Fibroblast of lung (primary cell): ENCODE measurements at regions not wholly inside any gene's neighbourhood (a gene's known extent, or its start where the extent isn't known, plus 50 kb on each side); places are given as distances from the start of the nearest gene placed in this dataset.

ENCODE experiments used
- DNase-seq, 2 donors: peaks; one replicate each; pipeline versions ENCODE4 v3.0.0 to v3.0.0-alpha.2; 2010; ENCODE audit warnings: low read depth in 2 of 2
- H2AFZ ChIP-seq: 2 replicates; pipeline ENCODE4 v1.5.1; 2012; ENCODE audit warnings: low read length, control low read depth, inconsistent platforms
- H3K27ac ChIP-seq: 2 replicates; pipeline ENCODE4 v1.5.1; 2011; ENCODE audit warnings: low read length, control low read depth; ENCODE audit not compliant: insufficient read depth
- H3K27me3 ChIP-seq: 2 replicates; pipeline ENCODE4 v1.5.1; 2011; ENCODE audit warnings: mild to moderate bottlenecking, low read length; ENCODE audit not compliant: control insufficient read depth, insufficient read depth
- H3K36me3 ChIP-seq: 2 replicates; pipeline ENCODE4 v1.5.1; 2011; ENCODE audit warnings: low read length; ENCODE audit not compliant: control insufficient read depth, insufficient read depth
- H3K4me1 ChIP-seq: 2 replicates; pipeline ENCODE4 v1.5.1; 2011; ENCODE audit warnings: low read length; ENCODE audit not compliant: control insufficient read depth, insufficient read depth; ENCODE audit errors: extremely low read depth
- H3K4me2 ChIP-seq: 2 replicates; pipeline ENCODE4 v1.5.1; 2011; ENCODE audit warnings: low read length, control low read depth; ENCODE audit not compliant: insufficient read depth; ENCODE audit errors: extremely low read depth
- H3K4me3 ChIP-seq, 4 experiments: fragments of 200-600 bp in 1 of 4; sonication (generic) in 1 of 4; replicated peaks in 1 of 4; 2 replicates each; pipeline ENCODE4 v1.5.1; 2011 to 2016; ENCODE audit warnings: low read length in 4 of 4, low read depth in 3 of 4, mild to moderate bottlenecking in 3 of 4, control low read depth in 2 of 4, inconsistent platforms in 1 of 4, mixed read lengths in 1 of 4; ENCODE audit not compliant: insufficient read depth in 1 of 4; ENCODE audit errors: control extremely low read depth in 1 of 4
- H3K79me2 ChIP-seq: 2 replicates; pipeline ENCODE4 v1.5.1; 2012; ENCODE audit warnings: mild to moderate bottlenecking, low read length, inconsistent platforms; ENCODE audit not compliant: control insufficient read depth, insufficient read depth
- H3K9ac ChIP-seq: 2 replicates; pipeline ENCODE4 v1.5.1; 2011; ENCODE audit warnings: mild to moderate bottlenecking, low read length, control low read depth; ENCODE audit not compliant: insufficient read depth
- H3K9me3 ChIP-seq: 2 replicates; pipeline ENCODE4 v1.5.1; 2012; ENCODE audit warnings: low read depth, low read length; ENCODE audit not compliant: control insufficient read depth, insufficient read depth
- H4K20me1 ChIP-seq: 2 replicates; pipeline ENCODE4 v1.5.1; 2011; ENCODE audit warnings: low read length; ENCODE audit not compliant: control insufficient read depth, insufficient read depth; ENCODE audit errors: extremely low read depth
- EZH2 ChIP-seq: IDR thresholded peaks from 2 replicates; pipeline ENCODE4 v1.5.1; 2012; ENCODE audit warnings: low read length, control low read depth, mild to moderate bottlenecking; ENCODE audit errors: missing control alignments
- TF ChIP-seq, protein P1 (sequence below), 2 donors: IDR thresholded peaks in 1 of 2; conservative IDR thresholded peaks in 1 of 2; 1 replicate in 1 of 2; 2 replicates in 1 of 2; pipeline ENCODE4 v1.5.1; 2011 to 2012; ENCODE audit warnings: low read length in 2 of 2, control low read depth in 1 of 2, inconsistent platforms in 1 of 2, low read depth in 1 of 2, mild to moderate bottlenecking in 1 of 2

DNA sequence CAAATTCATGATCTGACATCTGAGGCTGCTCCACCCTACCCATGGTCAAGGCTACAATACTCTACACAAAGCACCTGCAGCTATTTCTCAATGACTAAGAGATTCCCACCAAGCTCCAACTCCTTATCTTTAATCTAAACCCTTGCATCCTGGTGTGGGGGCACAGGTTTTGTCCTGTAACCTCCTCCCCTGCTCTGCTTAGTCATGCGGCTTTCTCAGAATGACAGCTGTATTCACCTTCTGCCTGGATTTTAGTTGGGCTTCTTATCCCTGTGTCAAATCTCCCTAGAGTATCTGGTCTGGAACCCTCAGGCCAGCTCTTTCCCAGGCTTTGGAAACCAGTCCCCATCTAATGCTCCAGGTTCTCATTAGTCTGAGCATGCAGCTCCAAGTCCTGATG lies 159.0 kb downstream of the BARHL2 start:
- Histone ChIP-seq H3K4me2 (no peak overlapping the region), H3K9me3 (no peaks in the 10 kb centered on the region), H3K36me3 (no peaks in the 10 kb centered on the region), H4K20me1 (no peaks in the 10 kb centered on the region), H3K27me3 (no peaks in the 10 kb centered on the region), H3K4me3 (no peak overlapping the region), H3K4me1 (no peaks in the 10 kb centered on the region), H3K79me2 (no peaks in the 10 kb centered on the region), H3K9ac (no peak overlapping the region), H3K27ac (no peak overlapping the region), H2AFZ (no peak overlapping the region)
- TF ChIP-seq, protein P1, sequence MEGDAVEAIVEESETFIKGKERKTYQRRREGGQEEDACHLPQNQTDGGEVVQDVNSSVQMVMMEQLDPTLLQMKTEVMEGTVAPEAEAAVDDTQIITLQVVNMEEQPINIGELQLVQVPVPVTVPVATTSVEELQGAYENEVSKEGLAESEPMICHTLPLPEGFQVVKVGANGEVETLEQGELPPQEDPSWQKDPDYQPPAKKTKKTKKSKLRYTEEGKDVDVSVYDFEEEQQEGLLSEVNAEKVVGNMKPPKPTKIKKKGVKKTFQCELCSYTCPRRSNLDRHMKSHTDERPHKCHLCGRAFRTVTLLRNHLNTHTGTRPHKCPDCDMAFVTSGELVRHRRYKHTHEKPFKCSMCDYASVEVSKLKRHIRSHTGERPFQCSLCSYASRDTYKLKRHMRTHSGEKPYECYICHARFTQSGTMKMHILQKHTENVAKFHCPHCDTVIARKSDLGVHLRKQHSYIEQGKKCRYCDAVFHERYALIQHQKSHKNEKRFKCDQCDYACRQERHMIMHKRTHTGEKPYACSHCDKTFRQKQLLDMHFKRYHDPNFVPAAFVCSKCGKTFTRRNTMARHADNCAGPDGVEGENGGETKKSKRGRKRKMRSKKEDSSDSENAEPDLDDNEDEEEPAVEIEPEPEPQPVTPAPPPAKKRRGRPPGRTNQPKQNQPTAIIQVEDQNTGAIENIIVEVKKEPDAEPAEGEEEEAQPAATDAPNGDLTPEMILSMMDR (conservative IDR thresholded peaks at IDR 0.05 in 1 of 2, IDR thresholded peaks at IDR 0.05 in 1 of 2; ENCODE audit: low read depth in 1 of 2, low read length in 2 of 2) = no peak
- no peak for TF ChIP-seq EZH2
- no peak for DNase-seq

DNA sequence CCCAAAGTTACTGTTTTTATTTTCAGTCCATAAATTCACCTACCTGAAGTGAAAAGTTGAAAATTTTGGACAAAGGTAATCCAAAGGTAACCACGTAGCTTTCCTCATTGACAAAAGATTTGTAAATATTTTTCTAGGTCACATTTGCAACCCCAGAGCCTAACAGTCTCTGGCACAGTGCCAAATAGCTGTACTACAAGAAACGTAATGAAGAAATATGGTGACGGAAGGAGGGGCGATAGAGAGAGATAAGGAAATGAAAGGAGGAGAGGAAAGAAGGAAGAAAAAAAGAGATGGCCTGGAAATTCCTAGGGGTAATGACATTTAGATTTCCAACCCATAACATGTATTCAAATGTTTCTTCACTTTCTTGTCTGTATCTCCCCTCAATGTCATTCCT lies 159.4 kb downstream of the BARHL2 start:
- Histone ChIP-seq H3K9me3 (no peaks in the 10 kb centered on the region), H3K4me2 (no peak overlapping the region), H4K20me1 (no peaks in the 10 kb centered on the region), H3K27ac (no peak overlapping the region), H3K4me3 (no peak overlapping the region), H3K27me3 (no peaks in the 10 kb centered on the region), H3K9ac (no peak overlapping the region), H3K79me2 (no peaks in the 10 kb centered on the region), H2AFZ (no peak overlapping the region), H3K36me3 (no peaks in the 10 kb centered on the region), H3K4me1 (no peaks in the 10 kb centered on the region)
- no peak for DNase-seq
- no peak for TF ChIP-seq EZH2
- TF ChIP-seq, protein P1 (conservative IDR thresholded peaks at IDR 0.05 in 1 of 2, IDR thresholded peaks at IDR 0.05 in 1 of 2; ENCODE audit: low read depth in 1 of 2, low read length in 2 of 2) = no peak

DNA sequence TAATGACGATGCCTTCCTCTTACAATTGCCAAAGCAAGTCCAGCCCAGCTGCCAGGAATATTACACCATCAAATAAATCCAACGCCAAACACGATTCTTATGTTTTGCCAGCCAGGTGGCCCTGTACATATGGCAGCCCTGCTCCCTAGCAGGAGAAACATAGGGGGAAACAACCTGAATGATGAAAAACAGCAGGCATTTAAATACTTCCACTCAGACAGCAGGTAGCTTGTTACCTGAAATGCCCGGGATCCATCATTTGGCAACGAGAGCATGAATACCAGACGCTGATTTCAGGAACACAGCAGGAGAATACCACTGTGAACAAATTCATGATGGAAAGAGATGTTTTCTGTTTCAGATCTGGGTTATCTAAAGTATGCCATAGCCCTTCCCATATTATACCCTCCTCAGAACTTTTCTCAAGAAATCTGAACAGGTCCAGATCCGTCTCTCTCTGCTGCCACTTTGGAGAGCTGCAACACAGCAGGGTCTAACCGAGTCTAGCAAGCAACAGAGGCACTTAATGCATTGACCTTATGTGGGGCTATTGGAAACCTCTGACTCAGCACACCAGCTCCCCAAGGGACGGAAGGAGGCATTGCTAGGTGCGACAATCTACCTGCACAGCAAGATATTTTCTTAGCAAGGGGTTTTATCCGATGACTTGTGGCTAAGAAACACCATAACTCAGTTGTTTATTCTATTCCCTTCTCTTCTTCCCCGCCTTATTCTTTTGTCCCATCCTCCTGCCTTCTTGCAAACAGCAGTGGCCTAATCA lies 166.3 kb downstream of the BARHL2 start:
- H4K20me1 ChIP-seq = no peaks in the 10 kb centered on the region
- no peak for TF ChIP-seq EZH2
- TF ChIP-seq, protein P1 (conservative IDR thresholded peaks at IDR 0.05 in 1 of 2, IDR thresholded peaks at IDR 0.05 in 1 of 2; ENCODE audit: low read depth in 1 of 2, low read length in 2 of 2) = no peak

More for the DNA sequence above, 166.3 kb downstream of the BARHL2 start:
- H3K9me3 ChIP-seq = no peaks in the 10 kb centered on the region
- no peak for DNase-seq
- no peak overlapping the region for H3K9ac ChIP-seq
- H3K4me2 ChIP-seq = no peak overlapping the region
- H3K27me3 ChIP-seq = no peaks in the 10 kb centered on the region
- no peak overlapping the region for H3K27ac ChIP-seq
- H3K36me3 ChIP-seq = no peaks in the 10 kb centered on the region
- H2AFZ ChIP-seq = no peak overlapping the region
- no peaks in the 10 kb centered on the region for H3K79me2 ChIP-seq
- no peaks in the 10 kb centered on the region for H3K4me1 ChIP-seq
- no peak overlapping the region for H3K4me3 ChIP-seq
